Liver (tissue), 8 donors: ENCODE measurements at regions not wholly inside any gene's neighbourhood (a gene's known extent, or its start where the extent isn't known, plus 50 kb on each side); places are given as distances from the start of the nearest gene placed in this dataset.

Source experiments
- DNase-seq: peaks from one replicate; pipeline ENCODE4 v3.0.0-alpha.2; 2017; ENCODE audit warnings: low spot score
- H3K27ac ChIP-seq, 2 donors: one replicate each; pipeline ENCODE4 v1.7.0; 2013; ENCODE audit warnings: inconsistent platforms in 2 of 2, low read length in 2 of 2, control low read depth in 1 of 2, low read depth in 1 of 2, mild to moderate bottlenecking in 1 of 2
- H3K27me3 ChIP-seq, 4 donors: one replicate each; pipeline versions ENCODE4 v1.6.1 to v1.7.0; 2013; ENCODE audit warnings: low read length in 3 of 4, inconsistent platforms in 1 of 4, mild to moderate bottlenecking in 1 of 4, moderate library complexity in 1 of 4; ENCODE audit not compliant: control insufficient read depth in 4 of 4, insufficient read depth in 4 of 4
- H3K36me3 ChIP-seq, 4 donors: one replicate each; pipeline versions ENCODE4 v1.6.1 to v1.7.0; 2013; ENCODE audit warnings: low read length in 3 of 4, mild to moderate bottlenecking in 3 of 4, low read depth in 1 of 4, moderate library complexity in 1 of 4; ENCODE audit not compliant: control insufficient read depth in 4 of 4, insufficient read depth in 3 of 4
- H3K4me1 ChIP-seq, 4 donors: one replicate each; pipeline versions ENCODE4 v1.6.1 to v1.7.0; 2013; ENCODE audit warnings: low read length in 3 of 4, mild to moderate bottlenecking in 3 of 4, moderate library complexity in 1 of 4; ENCODE audit not compliant: control insufficient read depth in 4 of 4, insufficient read depth in 4 of 4
- H3K4me3 ChIP-seq, 3 donors: one replicate each; pipeline versions ENCODE4 v1.6.1 to v1.7.0; 2013; ENCODE audit warnings: low read length in 3 of 3, control low read depth in 1 of 3, low read depth in 1 of 3, mild to moderate bottlenecking in 1 of 3
- H3K9ac ChIP-seq, 2 donors: one replicate each; pipeline ENCODE4 v1.7.0; 2013; ENCODE audit warnings: low read length in 2 of 2, mild to moderate bottlenecking in 2 of 2, moderate library complexity in 2 of 2, control low read depth in 1 of 2, low read depth in 1 of 2
- H3K9me3 ChIP-seq, 4 donors: one replicate each; pipeline versions ENCODE4 v1.6.1 to v1.7.0; 2013; ENCODE audit warnings: low read length in 3 of 4; ENCODE audit not compliant: control insufficient read depth in 4 of 4
- ATF3 ChIP-seq: IDR thresholded peaks from 2 replicates; pipeline ENCODE4 v1.6.1; 2016; ENCODE audit warnings: antibody characterized with exemption
- CTCF ChIP-seq: fragments of 150-350 bp; IDR thresholded peaks from 2 replicates; pipeline ENCODE4 v1.5.1; 2017; ENCODE audit warnings: improper control_type of control experiment, low read depth, low read length; ENCODE audit not compliant: missing input control
- EGR1 ChIP-seq, 2 donors: IDR thresholded peaks; 2 replicates each; pipeline ENCODE4 v1.6.1; 2016 to 2018; ENCODE audit warnings: antibody characterized with exemption in 2 of 2, low read depth in 2 of 2
- FOXA1 ChIP-seq: IDR thresholded peaks from 2 replicates; pipeline ENCODE4 v1.6.1; 2016; ENCODE audit warnings: antibody characterized with exemption
- FOXA2 ChIP-seq: IDR thresholded peaks from 2 replicates; pipeline ENCODE4 v1.6.1; 2016; ENCODE audit warnings: antibody characterized with exemption
- GABPA ChIP-seq, 2 donors: IDR thresholded peaks in 1 of 2; conservative IDR thresholded peaks in 1 of 2; 2 replicates each; pipeline ENCODE4 v1.6.1; 2016; ENCODE audit warnings: antibody characterized with exemption in 2 of 2, mild to moderate bottlenecking in 1 of 2, moderate library complexity in 1 of 2
- HNF4A ChIP-seq, 2 donors: conservative IDR thresholded peaks; 2 replicates each; pipeline ENCODE4 v1.6.1; 2016; ENCODE audit warnings: antibody characterized with exemption in 2 of 2, mild to moderate bottlenecking in 2 of 2
- HNF4G ChIP-seq: IDR thresholded peaks from 2 replicates; pipeline ENCODE4 v1.6.1; 2016; ENCODE audit warnings: antibody characterized with exemption
- JUND ChIP-seq, 2 donors: IDR thresholded peaks; 2 replicates each; pipeline ENCODE4 v1.6.1; 2016; ENCODE audit warnings: antibody characterized with exemption in 2 of 2
- NR2F2 ChIP-seq: IDR thresholded peaks from 2 replicates; pipeline ENCODE4 v1.6.1; 2016; ENCODE audit warnings: antibody characterized with exemption
- RAD21 ChIP-seq, 2 donors: IDR thresholded peaks; 2 replicates each; pipeline ENCODE4 v1.6.1; 2016; ENCODE audit warnings: antibody characterized with exemption in 2 of 2, mild to moderate bottlenecking in 2 of 2
- RXRA ChIP-seq, 2 donors: IDR thresholded peaks; 2 replicates each; pipeline ENCODE4 v1.6.1; 2017 to 2018; ENCODE audit warnings: antibody characterized with exemption in 2 of 2, mild to moderate bottlenecking in 1 of 2
- SP1 ChIP-seq: IDR thresholded peaks from 2 replicates; pipeline ENCODE4 v1.6.1; 2018; ENCODE audit warnings: antibody characterized with exemption, mild to moderate bottlenecking
- TAF1 ChIP-seq: conservative IDR thresholded peaks from 2 replicates; pipeline ENCODE4 v1.6.1; 2016; ENCODE audit warnings: antibody characterized with exemption, mild to moderate bottlenecking
- YY1 ChIP-seq: IDR thresholded peaks from 2 replicates; pipeline ENCODE4 v1.6.1; 2016; ENCODE audit warnings: antibody characterized with exemption, mild to moderate bottlenecking
- ZBTB33 ChIP-seq: IDR thresholded peaks from 2 replicates; pipeline ENCODE4 v1.6.1; 2016; ENCODE audit warnings: antibody characterized with exemption
- WGBS: extraction: QIAGEN DNeasy Blood & Tissue Kit; methylation state at CpG from one replicate; pipeline ENCODE4 v1.1.7; 2013; 5-methylcytosine and 5-hydroxymethylcytosine counted together
- TF ChIP-seq, protein P1 (sequence below): IDR thresholded peaks from 2 replicates; pipeline ENCODE4 v1.6.1; 2016; ENCODE audit warnings: antibody characterized with exemption, mild to moderate bottlenecking
- TF ChIP-seq, protein P2 (sequence below): IDR thresholded peaks from 2 replicates; pipeline ENCODE4 v1.6.1; 2016; ENCODE audit warnings: antibody characterized with exemption
- donor health status: healthy.
- donor health status: healthy.
- donor health status: healthy.
- donor health status: healthy.
- donor health status: healthy.

DNA sequence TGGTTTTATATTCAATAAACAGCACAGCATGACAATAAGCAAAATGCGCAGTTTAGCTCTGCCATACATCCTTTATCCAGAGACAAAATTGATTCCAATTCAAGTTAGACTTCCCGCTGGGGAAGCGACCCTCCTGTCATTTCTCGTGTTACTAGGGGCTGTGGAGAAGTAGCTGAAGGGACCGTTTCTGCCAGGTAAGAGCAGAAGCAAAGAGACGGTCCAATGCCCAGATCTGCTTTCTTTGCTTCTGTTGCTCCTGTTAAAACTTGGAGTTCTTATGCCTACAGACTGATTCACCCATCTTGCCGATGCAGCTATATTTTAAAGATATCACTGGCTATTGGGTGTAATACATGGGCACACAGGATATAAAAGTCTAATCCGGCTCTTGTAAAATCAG is 156.8 kb upstream of the AVPR1A start:
- DNase-seq = no peak

DNA sequence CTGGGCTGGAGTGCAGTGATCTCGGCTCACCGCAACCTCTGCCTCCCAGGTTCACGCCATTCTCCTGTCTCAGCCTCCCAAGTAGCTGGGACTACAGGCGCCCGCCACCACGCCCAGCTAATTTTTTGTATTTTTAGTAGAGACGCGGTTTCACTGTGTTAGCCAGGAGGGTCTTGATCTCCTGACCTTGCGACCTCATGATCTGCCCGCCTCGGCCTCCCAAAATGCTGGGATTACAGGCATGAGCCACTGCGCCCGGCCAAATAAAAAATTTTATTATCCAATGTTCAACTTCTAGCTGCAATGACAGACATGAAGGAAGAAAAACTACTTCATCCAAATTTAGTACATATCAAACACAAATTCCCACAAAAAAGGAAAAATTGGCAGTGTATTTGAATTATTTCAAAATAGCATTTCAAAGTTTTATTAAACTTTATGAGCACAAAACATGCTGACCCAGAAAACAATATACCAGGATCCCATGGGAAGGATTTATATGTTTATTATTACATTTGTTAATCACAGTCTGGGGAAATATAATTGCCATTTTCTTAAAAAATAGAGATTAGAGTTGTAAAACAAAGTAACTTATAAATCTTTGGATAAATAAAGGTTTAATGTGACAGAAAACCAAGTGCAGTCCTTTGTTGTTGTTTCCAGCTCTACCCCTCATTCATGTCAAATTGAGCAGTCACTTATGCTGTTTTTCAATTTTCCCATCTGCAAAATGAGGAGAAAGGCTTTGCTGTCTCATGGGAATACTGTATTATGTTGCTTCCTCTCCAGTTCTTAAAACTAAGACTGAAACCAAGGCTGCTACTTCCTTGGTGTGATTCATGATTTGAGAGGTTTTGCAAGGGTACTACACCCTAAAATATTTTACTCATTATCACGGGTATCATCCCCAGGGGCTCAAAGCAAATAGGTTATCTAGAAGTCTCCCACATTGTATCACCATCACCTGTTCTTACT is 155.2 kb upstream of the AVPR1A start:
- peaks cover 0 to 4% (median 2%) of the 10 kb centered on the region in 4 donors for H3K9me3 ChIP-seq
- H3K27me3 ChIP-seq = peaks cover 0 to 5% (median 0%) of the 10 kb centered on the region in 4 donors
- H3K27ac ChIP-seq = no peak overlapping the region
- H3K4me3 ChIP-seq = no peak overlapping the region
- no peaks in the 10 kb centered on the region for H3K36me3 ChIP-seq
- H3K9ac ChIP-seq = no peak overlapping the region
- H3K4me1 ChIP-seq = no peaks in the 10 kb centered on the region
- TF ChIP-seq RXRA (IDR thresholded peaks at IDR 0.05) (no peak), YY1 (no peak), GABPA (IDR thresholded peaks at IDR 0.05 in 1 of 2, conservative IDR thresholded peaks at IDR 0.05 in 1 of 2) (no peak), HNF4G (no peak), CTCF (no peak), EGR1 (IDR thresholded peaks at IDR 0.05; ENCODE audit: low read depth in 2 of 2) (no peak), RAD21 (IDR thresholded peaks at IDR 0.05) (no peak), JUND (IDR thresholded peaks at IDR 0.05) (no peak), HNF4A (conservative IDR thresholded peaks at IDR 0.05) (no peak), SP1 (no peak), ATF3 (no peak), FOXA1 (no peak), NR2F2 (no peak), ZBTB33 (no peak), FOXA2 (no peak), TAF1 (no peak)
- TF ChIP-seq, protein P1, sequence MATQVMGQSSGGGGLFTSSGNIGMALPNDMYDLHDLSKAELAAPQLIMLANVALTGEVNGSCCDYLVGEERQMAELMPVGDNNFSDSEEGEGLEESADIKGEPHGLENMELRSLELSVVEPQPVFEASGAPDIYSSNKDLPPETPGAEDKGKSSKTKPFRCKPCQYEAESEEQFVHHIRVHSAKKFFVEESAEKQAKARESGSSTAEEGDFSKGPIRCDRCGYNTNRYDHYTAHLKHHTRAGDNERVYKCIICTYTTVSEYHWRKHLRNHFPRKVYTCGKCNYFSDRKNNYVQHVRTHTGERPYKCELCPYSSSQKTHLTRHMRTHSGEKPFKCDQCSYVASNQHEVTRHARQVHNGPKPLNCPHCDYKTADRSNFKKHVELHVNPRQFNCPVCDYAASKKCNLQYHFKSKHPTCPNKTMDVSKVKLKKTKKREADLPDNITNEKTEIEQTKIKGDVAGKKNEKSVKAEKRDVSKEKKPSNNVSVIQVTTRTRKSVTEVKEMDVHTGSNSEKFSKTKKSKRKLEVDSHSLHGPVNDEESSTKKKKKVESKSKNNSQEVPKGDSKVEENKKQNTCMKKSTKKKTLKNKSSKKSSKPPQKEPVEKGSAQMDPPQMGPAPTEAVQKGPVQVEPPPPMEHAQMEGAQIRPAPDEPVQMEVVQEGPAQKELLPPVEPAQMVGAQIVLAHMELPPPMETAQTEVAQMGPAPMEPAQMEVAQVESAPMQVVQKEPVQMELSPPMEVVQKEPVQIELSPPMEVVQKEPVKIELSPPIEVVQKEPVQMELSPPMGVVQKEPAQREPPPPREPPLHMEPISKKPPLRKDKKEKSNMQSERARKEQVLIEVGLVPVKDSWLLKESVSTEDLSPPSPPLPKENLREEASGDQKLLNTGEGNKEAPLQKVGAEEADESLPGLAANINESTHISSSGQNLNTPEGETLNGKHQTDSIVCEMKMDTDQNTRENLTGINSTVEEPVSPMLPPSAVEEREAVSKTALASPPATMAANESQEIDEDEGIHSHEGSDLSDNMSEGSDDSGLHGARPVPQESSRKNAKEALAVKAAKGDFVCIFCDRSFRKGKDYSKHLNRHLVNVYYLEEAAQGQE = no peak
- 85% methylated on average over 14 of the region's 14 CpGs for WGBS
- DNase-seq = no peak

More for the DNA sequence above, 156.8 kb upstream of the AVPR1A start:
- Histone ChIP-seq H3K4me3 (no peak overlapping the region), H3K9ac (no peak overlapping the region), H3K9me3 (peaks cover 0 to 4% (median 2%) of the 10 kb centered on the region in 4 donors), H3K27me3 (peaks cover 0 to 5% (median 0%) of the 10 kb centered on the region in 4 donors), H3K4me1 (no peaks in the 10 kb centered on the region), H3K27ac (no peak overlapping the region), H3K36me3 (no peaks in the 10 kb centered on the region)
- TF ChIP-seq, protein P2, sequence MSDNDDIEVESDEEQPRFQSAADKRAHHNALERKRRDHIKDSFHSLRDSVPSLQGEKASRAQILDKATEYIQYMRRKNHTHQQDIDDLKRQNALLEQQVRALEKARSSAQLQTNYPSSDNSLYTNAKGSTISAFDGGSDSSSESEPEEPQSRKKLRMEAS = no peak
- TF ChIP-seq TAF1 (no peak), GABPA (IDR thresholded peaks at IDR 0.05 in 1 of 2, conservative IDR thresholded peaks at IDR 0.05 in 1 of 2) (no peak), HNF4G (no peak), EGR1 (IDR thresholded peaks at IDR 0.05; ENCODE audit: low read depth in 2 of 2) (no peak), SP1 (no peak), FOXA1 (no peak), JUND (IDR thresholded peaks at IDR 0.05) (no peak), RAD21 (IDR thresholded peaks at IDR 0.05) (no peak)
- 78% methylated on average over 8 of the region's 8 CpGs for WGBS
